Ascending aorta (tissue), 2 donors: ENCODE measurements at regions not wholly inside any gene's neighbourhood (a gene's known extent, or its start where the extent isn't known, plus 50 kb on each side); places are given as distances from the start of the nearest gene placed in this dataset.

Experiments used
- DNase-seq, 2 donors: peaks; one replicate each; pipeline ENCODE4 v3.0.0-alpha.2; 2019; ENCODE audit warnings: low spot score in 2 of 2
- H3K27ac ChIP-seq, 2 donors: fragments of 200-600 bp; sonication (generic); one replicate each; pipeline ENCODE4 v1.5.1; 2016 to 2017; ENCODE audit warnings: mild to moderate bottlenecking in 1 of 2
- H3K27me3 ChIP-seq: fragments of 200-600 bp; sonication (generic); one replicate; pipeline ENCODE4 v1.5.1; 2017
- H3K36me3 ChIP-seq, 2 donors: fragments of 200-600 bp; sonication (generic); one replicate each; pipeline ENCODE4 v1.5.1; 2016
- H3K4me1 ChIP-seq, 2 donors: fragments of 200-600 bp; sonication (generic); one replicate each; pipeline ENCODE4 v1.5.1; 2016 to 2017; ENCODE audit warnings: mild to moderate bottlenecking in 1 of 2
- H3K4me3 ChIP-seq, 2 donors: fragments of 200-600 bp; sonication (generic); one replicate each; pipeline ENCODE4 v1.5.1; 2016 to 2017; ENCODE audit warnings: mild to moderate bottlenecking in 1 of 2
- H3K9me3 ChIP-seq, 2 donors: fragments of 200-600 bp; sonication (generic); one replicate each; pipeline ENCODE4 v1.5.1; 2016
- intact Hi-C: fragments of 100-400 bp; cut with DNase I; formaldehyde crosslinking; loops from one replicate; pipeline ENCODE4 v1.15.1; 2023
- TF ChIP-seq, protein P1 (sequence below), 3 experiments: fragments of 200-600 bp in 2 of 3; fragments of 450-650 bp in 1 of 3; sonication (generic) in 2 of 3; IDR thresholded peaks; one replicate each; pipeline ENCODE4 v1.5.1; 2016 to 2019; ENCODE audit warnings: antibody characterized with exemption in 3 of 3, mild to moderate bottlenecking in 1 of 3, moderate library complexity in 1 of 3

DNA sequence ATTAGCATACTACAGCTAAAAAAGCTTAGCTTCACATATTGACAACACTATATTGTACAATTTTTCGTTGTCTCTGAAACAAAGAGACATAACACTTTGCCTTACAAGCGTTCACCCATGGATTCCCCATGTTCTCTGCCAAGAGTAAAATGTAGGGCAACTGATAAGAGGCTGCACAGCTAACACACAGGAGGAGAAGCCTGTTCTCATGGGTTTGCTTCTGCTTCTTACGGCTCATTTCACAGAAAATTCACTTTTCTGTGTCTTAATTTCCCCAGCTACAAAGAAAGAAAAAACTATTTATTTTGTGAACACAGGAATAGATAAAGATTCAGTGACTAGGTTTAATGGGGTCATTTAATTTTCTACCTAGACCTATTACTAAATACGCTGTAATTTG, 182.8 kb upstream of the DLGAP1 start:
- DNase-seq, result no peak
- Histone ChIP-seq H3K4me1 (no peaks in the 10 kb centered on the region), H3K27me3 (no peaks in the 10 kb centered on the region), H3K4me3 (no peak overlapping the region), H3K36me3 (no peaks in the 10 kb centered on the region), H3K27ac (no peak overlapping the region), H3K9me3 (peaks cover 0 to 5% of the 10 kb centered on the region in 2 donors)
- intact Hi-C loops, result no loop called here
- TF ChIP-seq, protein P1, sequence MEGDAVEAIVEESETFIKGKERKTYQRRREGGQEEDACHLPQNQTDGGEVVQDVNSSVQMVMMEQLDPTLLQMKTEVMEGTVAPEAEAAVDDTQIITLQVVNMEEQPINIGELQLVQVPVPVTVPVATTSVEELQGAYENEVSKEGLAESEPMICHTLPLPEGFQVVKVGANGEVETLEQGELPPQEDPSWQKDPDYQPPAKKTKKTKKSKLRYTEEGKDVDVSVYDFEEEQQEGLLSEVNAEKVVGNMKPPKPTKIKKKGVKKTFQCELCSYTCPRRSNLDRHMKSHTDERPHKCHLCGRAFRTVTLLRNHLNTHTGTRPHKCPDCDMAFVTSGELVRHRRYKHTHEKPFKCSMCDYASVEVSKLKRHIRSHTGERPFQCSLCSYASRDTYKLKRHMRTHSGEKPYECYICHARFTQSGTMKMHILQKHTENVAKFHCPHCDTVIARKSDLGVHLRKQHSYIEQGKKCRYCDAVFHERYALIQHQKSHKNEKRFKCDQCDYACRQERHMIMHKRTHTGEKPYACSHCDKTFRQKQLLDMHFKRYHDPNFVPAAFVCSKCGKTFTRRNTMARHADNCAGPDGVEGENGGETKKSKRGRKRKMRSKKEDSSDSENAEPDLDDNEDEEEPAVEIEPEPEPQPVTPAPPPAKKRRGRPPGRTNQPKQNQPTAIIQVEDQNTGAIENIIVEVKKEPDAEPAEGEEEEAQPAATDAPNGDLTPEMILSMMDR (IDR thresholded peaks at IDR 0.05), result no peak

DNA sequence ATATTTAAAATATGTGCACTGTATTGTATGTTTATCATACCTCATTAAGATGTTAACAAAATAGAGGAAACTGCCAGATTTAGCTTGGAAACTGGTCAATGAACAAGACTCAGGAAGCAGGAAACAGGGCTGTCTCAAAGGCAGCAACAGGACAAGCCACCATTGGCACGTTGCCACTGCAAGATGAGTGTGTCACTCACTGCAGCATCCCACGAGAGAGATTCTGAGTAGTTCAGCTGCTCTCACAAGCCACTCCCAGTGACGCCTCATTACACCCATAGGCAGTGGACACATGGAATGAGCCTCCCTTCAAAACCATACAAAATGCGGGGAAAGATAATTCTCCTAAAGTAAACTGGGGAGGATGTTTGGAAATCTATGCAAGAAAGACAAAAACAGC, 181.9 kb upstream of the DLGAP1 start:
- Histone ChIP-seq H3K36me3 (no peaks in the 10 kb centered on the region), H3K4me3 (no peak overlapping the region), H3K27me3 (no peaks in the 10 kb centered on the region), H3K4me1 (no peaks in the 10 kb centered on the region), H3K9me3 (peaks cover 0 to 5% of the 10 kb centered on the region in 2 donors), H3K27ac (no peak overlapping the region)
- no peak for DNase-seq
- TF ChIP-seq, protein P1 (IDR thresholded peaks at IDR 0.05), result no peak
- intact Hi-C loops, result no loop called here

DNA sequence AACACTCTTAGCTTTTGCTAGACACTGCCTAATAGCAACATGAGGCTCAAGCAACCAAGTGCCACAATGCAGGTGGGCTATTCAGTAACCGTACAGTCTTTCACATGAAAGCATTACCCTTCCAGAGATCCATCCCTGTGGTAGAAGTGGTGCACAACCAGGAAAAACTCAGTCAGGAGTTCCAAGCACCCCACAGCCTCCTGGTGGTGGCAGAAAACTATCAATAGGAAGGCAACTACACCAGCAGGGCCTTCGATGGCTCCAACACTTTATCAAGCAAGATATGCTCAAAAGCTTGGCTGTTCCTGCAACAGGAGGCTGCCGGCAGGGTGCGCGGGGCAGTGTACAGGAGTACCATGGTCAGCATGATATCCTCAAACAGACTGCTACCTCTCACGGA, 176.1 kb upstream of the DLGAP1 start:
- peaks cover 0 to 5% of the 10 kb centered on the region in 2 donors for H3K9me3 ChIP-seq
- TF ChIP-seq, protein P1 (IDR thresholded peaks at IDR 0.05), result no peak
- no peaks in the 10 kb centered on the region for H3K4me1 ChIP-seq
- no peaks in the 10 kb centered on the region for H3K27me3 ChIP-seq
- DNase-seq, result no peak
- H3K27ac ChIP-seq, result no peak overlapping the region
- intact Hi-C loops, result no loop called here
- H3K36me3 ChIP-seq, result no peaks in the 10 kb centered on the region
- H3K4me3 ChIP-seq, result no peak overlapping the region

DNA sequence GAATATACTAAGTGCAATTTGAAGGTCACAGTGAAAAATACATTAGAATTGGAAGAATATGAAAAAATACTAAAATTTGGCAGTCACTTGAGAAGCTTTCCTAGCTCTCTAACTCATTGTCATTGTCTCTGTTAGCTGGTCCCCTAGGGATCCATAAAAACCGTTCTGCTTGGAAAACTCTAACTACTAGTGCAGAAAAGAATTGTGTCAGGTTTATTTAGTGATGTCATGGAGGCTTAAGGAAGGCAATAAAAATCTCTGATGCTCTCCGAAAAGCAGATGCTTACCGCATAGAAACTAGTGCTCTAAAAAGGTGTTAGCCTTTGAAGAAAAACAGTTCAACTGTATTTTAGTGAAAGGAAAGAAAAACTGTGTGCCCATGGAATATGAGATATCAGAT, 150.1 kb upstream of the DLGAP1 start:
- Histone ChIP-seq H3K9me3 (no peaks in the 10 kb centered on the region), H3K27me3 (no peaks in the 10 kb centered on the region), H3K36me3 (no peaks in the 10 kb centered on the region), H3K4me3 (no peak overlapping the region), H3K27ac (no peak overlapping the region), H3K4me1 (no peaks in the 10 kb centered on the region)
- no peak for DNase-seq
- intact Hi-C loops, result no loop called here
- TF ChIP-seq, protein P1 (IDR thresholded peaks at IDR 0.05), result no peak

DNA sequence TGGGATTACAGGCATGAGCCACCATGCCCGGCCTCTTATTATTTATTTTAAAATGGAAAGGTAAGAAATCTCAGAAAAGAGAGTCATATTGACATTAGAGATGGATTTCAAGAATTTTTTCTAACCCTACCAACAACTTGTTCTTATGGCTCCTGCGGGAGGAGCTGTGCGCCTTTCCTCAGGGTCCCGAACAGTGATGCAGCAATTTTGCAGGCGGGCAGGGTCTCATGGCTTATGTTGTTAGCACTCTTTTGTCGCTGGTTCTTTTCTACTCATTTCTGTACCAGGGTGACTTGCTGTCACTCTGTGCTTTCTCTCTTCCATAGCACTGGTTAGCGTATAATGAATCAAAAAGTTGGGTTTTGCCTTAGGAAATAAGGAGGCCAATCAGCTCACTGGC, 148.8 kb upstream of the DLGAP1 start:
- Histone ChIP-seq H3K4me3 (no peak overlapping the region), H3K27ac (no peak overlapping the region), H3K9me3 (no peaks in the 10 kb centered on the region), H3K4me1 (no peaks in the 10 kb centered on the region), H3K27me3 (no peaks in the 10 kb centered on the region), H3K36me3 (no peaks in the 10 kb centered on the region)
- intact Hi-C loops, result no loop called here
- DNase-seq, result no peak
- TF ChIP-seq, protein P1 (IDR thresholded peaks at IDR 0.05), result no peak

DNA sequence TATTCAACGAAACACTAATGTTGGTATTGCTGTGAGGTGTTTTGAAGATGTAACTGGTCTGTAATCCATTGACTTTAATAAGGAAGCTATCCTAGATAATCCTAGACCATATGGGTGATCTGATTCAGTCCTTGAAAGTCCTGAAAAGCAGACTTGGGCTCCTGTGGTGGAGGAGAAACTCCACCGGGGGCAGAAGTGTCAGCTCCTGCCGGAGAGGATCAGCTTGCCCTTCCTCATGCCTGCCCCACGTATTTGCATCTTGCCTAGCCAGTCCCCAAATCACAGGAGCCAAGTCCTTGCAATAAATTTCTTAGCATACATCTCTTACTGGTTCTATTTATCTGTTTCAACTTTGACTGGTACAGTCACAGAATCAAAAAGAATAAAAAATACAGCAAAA, 144.2 kb upstream of the DLGAP1 start:
- TF ChIP-seq, protein P1 (IDR thresholded peaks at IDR 0.05), result no peak
- intact Hi-C loops, result loop anchor here (5.0 kb wide), 1 partner anchor 172 kb away; no protein-coding TSS in a partner anchor
- DNase-seq, result no peak
- no peaks in the 10 kb centered on the region for H3K9me3 ChIP-seq
- no peaks in the 10 kb centered on the region for H3K4me1 ChIP-seq
- H3K4me3 ChIP-seq, result no peak overlapping the region
- H3K27ac ChIP-seq, result no peak overlapping the region
- H3K27me3 ChIP-seq, result no peaks in the 10 kb centered on the region
- no peaks in the 10 kb centered on the region for H3K36me3 ChIP-seq
